ENCODE measurements at regions not wholly inside any gene's neighbourhood (a gene's known extent, or its start where the extent isn't known, plus 50 kb on each side); places are given as distances from the start of the nearest gene placed in this dataset.

DNA sequence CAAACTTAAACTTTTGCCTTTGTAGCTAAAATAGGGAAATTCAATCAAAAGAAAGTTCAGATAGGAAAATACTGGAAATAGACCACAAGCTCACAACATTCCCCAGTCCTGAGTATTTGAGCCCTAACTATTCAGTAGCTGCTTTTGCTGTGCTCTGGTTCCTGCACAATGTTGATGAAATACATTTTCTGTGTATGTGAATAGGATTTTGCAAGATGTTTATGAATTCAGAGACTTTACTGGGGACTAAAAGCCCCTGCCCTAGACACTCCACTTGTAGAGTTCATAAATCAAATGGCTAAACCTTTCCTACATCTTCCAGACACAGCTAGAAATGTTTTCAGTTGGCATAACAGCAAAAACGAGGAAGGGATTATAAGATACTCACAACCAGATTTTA lies 105.9 kb downstream of the FBXO8 start:
- ChIA-PET POLR2A (no interaction called here), CTCF (ENCODE audit: low intra/inter-chr PET ratio) (no interaction called here)
- WGBS (ENCODE audit: insufficient coverage, low coverage, missing lambda C conversion rate): 0% methylated on average over 1 of the region's 1 CpG
- no TSS peak for BruUV-seq (replicated peaks)
- Histone ChIP-seq H2AFZ (ENCODE audit: low read depth, low read length) (no peak overlapping the region), H3K27ac (ENCODE audit: extremely low read depth, low read depth, low read length) (no peak overlapping the region), H3K79me2 (ENCODE audit: control insufficient read depth, insufficient read depth, low read length) (no peaks in the 10 kb centered on the region), H3K4me3 (no peak overlapping the region), H3K27me3 (ENCODE audit: control insufficient read depth in 2 of 2, insufficient read depth in 2 of 2, low read length in 2 of 2) (no peaks in the 10 kb centered on the region), H3K4me1 (replicated peaks in 1 of 2; ENCODE audit: control insufficient read depth in 2 of 2, insufficient read depth in 2 of 2, low read length in 2 of 2) (no peaks in the 10 kb centered on the region), H3K36me3 (ENCODE audit: control insufficient read depth, insufficient read depth, low read length) (no peaks in the 10 kb centered on the region), H3K9me3 (replicated peaks; ENCODE audit: control insufficient read depth, insufficient read depth, low read depth, low read length) (no peaks in the 10 kb centered on the region), H3K9ac (ENCODE audit: insufficient read depth in 1 of 2, low read depth in 2 of 2, low read length in 2 of 2) (no peak overlapping the region), H4K20me1 (replicated peaks; ENCODE audit: control insufficient read depth, insufficient read depth, low read length) (no peaks in the 10 kb centered on the region), H3K9me1 (ENCODE audit: control insufficient read depth, insufficient read depth, low read length) (no peaks in the 10 kb centered on the region), H3K4me2 (ENCODE audit: insufficient read depth, low read length) (no peak overlapping the region)
- intact Hi-C loops (cut with micrococcal nuclease): no loop called here
- no peak for ATAC-seq
- TF ChIP-seq, protein P1, sequence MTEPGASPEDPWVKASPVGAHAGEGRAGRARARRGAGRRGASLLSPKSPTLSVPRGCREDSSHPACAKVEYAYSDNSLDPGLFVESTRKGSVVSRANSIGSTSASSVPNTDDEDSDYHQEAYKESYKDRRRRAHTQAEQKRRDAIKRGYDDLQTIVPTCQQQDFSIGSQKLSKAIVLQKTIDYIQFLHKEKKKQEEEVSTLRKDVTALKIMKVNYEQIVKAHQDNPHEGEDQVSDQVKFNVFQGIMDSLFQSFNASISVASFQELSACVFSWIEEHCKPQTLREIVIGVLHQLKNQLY (CRISPR knock-in tag; conservative IDR thresholded peaks at IDR 0.05): no peak
- TF ChIP-seq POLR2A (conservative IDR thresholded peaks at IDR 0.05): no peak
- TF ChIP-seq ZNF785 (CRISPR knock-in tag; IDR thresholded peaks at IDR 0.05): no peak
- TF ChIP-seq, protein P2, sequence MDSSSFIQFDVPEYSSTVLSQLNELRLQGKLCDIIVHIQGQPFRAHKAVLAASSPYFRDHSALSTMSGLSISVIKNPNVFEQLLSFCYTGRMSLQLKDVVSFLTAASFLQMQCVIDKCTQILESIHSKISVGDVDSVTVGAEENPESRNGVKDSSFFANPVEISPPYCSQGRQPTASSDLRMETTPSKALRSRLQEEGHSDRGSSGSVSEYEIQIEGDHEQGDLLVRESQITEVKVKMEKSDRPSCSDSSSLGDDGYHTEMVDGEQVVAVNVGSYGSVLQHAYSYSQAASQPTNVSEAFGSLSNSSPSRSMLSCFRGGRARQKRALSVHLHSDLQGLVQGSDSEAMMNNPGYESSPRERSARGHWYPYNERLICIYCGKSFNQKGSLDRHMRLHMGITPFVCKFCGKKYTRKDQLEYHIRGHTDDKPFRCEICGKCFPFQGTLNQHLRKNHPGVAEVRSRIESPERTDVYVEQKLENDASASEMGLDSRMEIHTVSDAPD (CRISPR knock-in tag; IDR thresholded peaks at IDR 0.05): no peak
- TF ChIP-seq TCF7L2 (IDR thresholded peaks at IDR 0.05; ENCODE audit: low read depth, low read length): no peak
- no peak for TF ChIP-seq KDM5B (IDR thresholded peaks at IDR 0.05; ENCODE audit: insufficient replicate concordance, low read depth, low read length)
- no peak for TF ChIP-seq ZNF584 (CRISPR knock-in tag; IDR thresholded peaks at IDR 0.05; ENCODE audit: low read depth)
- TF ChIP-seq, protein P3, sequence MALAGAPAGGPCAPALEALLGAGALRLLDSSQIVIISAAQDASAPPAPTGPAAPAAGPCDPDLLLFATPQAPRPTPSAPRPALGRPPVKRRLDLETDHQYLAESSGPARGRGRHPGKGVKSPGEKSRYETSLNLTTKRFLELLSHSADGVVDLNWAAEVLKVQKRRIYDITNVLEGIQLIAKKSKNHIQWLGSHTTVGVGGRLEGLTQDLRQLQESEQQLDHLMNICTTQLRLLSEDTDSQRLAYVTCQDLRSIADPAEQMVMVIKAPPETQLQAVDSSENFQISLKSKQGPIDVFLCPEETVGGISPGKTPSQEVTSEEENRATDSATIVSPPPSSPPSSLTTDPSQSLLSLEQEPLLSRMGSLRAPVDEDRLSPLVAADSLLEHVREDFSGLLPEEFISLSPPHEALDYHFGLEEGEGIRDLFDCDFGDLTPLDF (CRISPR knock-in tag; IDR thresholded peaks at IDR 0.05): no peak
- TF ChIP-seq PYGO2 (tag; IDR thresholded peaks at IDR 0.05): no peak
- in situ Hi-C loops (cut with MboI): no loop called here
- DNase-seq (ENCODE audit: extremely low read depth in 1 of 4, low spot score in 3 of 4): no peak
- no peak for FAIRE-seq

Data from K562 (cell line).